ENCODE measurements at regions not wholly inside any gene's neighbourhood (a gene's known extent, or its start where the extent isn't known, plus 50 kb on each side); places are given as distances from the start of the nearest gene placed in this dataset.
"Not testable (repeated sequence)": the region's sequence is repeated elsewhere in the genome, so short reads cannot be mapped to it uniquely, and the experiment has no call there.

- DNase-seq, result no peak
These were observed 139.1 kb upstream of the TPM1 start for GRCh38 chr15:62903437-62903836.

DNA sequence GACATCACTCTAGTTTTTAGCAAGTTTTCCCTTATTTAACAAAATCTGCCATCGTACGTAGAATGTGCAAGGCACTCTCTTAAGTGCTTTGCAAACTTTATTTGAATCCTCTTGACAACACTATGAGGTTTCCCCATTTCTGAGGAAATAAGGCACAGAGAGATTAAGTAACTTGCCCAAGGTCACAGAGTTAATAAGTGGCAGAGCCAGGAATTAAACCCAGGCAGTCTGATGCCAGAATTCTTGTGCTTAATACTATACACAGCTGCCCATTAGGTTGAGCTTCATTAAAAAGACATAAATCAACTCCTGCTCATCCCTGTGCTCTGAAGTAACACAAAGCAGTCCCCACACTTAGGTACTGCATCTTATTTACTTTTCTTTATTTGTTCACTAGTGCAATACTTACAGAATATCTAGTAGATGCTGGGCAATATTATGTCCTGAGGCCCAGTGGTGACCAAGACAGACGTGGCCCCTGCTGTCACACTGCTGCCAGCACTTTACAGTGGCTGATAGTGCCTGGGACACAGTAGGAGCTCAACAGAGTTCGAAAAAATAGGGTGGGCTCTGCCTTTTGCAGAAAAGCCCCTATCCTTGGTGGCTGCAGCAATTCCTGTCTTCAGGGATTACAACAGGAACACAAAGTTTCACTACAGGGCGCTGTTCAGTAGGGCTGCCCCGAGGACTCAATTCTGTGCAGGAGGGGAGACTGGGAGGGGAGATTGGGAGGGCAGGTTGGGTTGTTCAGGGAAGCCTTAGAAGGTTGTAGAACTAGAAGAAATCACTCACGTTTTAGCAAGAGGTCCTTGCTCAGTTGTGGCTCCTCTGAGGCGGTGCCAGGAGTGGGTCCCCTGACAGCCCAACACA is 138.3 kb upstream of the TPM1 start:
- DNase-seq, result no peak

- no peak for DNase-seq
These were observed 135.9 kb upstream of the TPM1 start for GRCh38 chr15:62906627-62907026.

- DNase-seq, result no peak
These were observed 135.3 kb upstream of the TPM1 start for GRCh38 chr15:62907275-62907674.

DNA sequence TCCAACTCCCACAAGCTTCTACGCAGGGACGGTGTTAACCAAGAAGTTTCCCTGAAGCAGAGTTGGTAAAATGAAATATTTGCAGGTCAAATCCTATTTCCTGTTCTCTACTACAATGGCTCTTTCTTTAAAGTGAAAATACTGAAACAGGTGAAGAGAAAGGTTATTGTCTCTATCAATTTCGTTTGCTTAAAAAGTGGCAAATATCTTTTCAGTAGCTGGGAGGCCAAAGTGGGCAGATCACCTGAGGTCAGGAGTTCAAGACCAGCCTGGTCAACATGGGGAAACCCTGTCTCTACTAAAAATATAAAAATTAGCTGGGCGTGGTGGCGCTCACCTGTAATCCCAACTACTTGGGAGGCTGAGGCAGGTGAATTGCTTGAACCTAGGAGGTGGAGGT is 134.2 kb upstream of the TPM1 start:
- not testable (repeated sequence) for DNase-seq

DNA sequence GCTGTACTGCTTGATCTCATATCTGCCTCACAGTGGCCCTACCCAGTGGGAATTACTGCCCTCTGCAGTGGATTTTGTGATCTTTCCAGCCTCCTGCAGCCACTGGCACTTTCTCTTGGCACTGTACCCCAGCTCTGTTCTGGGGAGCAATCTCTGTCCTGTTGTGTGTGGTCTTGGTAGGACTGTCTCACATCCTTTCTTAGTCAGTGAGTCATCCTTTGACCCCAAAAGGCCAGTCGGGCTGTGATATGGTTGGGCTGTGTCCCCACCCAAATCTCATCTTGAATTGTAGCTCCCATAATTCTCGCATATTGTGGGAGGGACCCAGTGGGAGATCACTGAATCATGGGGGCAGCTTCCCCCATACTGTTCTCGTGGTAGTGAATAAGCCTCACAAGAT is 133.3 kb upstream of the TPM1 start:
- no peak for DNase-seq

DNA sequence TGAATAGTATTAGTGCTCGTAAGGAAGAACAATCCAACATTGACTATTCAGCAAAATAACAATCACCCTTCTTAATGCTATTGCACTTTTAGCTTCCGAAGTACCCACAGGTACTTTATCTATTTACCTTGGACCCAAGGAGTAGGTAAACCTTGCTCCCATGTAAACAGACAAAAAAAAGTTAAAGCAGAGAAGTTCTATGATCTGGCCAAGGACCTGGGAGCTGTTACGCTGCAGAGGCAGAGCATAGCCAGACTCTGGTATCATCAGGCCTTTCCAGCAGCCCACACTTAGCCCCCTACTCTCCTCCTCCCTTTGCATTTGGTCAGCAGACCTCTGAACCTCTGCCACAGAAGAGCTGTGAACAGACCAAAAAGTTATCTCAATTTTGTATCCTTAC is 130.3 kb upstream of the TPM1 start:
- DNase-seq, result no peak

DNA sequence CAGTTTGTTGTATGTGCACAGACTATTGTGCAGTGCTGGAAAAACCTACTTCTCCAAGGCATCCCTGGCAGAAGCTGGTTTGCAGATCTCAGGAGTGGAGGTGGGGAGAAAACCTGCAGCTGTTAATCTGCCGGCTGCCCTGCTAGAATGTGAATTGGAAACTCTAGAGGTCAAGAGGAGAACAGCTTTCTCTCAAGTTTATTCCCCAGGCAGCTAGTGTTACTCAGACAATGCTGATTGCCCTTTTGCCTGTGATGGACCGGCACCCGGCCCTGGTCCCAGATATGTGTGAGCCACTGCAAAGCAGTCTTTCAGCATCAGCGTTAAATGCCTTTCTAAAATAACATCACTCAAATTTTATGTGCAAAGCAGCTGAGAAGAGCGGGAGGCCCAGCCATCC is 129.7 kb upstream of the TPM1 start:
- DNase-seq, result no peak

- DNase-seq, result no peak
These were observed 129.3 kb upstream of the TPM1 start for GRCh38 chr15:62913246-62913645.

GRCh38 chr15:62914461-62915079 is 128.0 kb upstream of the TPM1 start:
- no peak for DNase-seq

GRCh38 chr15:62920682-62921502 is 121.7 kb upstream of the TPM1 start:
- DNase-seq, result no peak

GRCh38 chr15:62922514-62922913 is 120.0 kb upstream of the TPM1 start:
- DNase-seq, result no peak

DNA sequence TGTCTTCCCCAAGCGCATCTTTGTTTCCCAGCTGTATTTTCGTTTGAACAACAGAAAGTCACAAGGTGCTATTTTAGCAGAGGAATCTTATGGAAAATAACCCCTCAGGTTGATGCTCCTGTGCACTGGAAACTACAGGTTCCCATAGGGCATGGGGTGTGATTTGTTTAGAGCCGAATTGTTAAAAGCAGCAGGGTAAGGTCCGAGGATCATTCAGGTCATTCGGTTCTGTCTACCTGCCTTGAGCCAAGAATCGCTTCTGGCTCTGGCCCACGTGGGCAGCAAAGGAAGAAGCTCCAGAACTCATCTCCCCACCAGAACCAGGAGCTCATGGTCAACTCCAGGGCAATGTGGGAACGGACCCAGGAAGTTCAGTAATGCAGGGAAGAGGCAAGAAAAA is 116.7 kb upstream of the TPM1 start:
- no peak for DNase-seq

DNA sequence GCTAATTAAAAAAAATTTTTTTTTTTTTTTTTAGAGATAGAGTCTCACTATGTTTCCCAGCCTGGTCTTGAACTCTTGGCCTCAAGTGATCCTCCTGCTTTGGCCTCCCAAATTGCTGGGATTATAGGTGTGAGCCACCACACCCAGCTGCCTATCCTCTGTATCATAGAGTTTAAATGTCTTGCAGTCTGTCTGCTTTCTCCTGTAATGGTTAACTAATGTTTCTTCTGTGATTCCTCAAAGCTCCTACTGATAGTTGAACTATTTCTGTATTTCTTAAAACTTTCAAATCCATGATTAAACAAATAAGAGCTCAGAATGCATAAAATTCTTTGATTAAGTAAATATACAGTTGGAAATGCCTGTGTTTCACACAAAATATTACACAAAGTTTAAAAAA is 115.4 kb upstream of the TPM1 start:
- no peak for DNase-seq

DNA sequence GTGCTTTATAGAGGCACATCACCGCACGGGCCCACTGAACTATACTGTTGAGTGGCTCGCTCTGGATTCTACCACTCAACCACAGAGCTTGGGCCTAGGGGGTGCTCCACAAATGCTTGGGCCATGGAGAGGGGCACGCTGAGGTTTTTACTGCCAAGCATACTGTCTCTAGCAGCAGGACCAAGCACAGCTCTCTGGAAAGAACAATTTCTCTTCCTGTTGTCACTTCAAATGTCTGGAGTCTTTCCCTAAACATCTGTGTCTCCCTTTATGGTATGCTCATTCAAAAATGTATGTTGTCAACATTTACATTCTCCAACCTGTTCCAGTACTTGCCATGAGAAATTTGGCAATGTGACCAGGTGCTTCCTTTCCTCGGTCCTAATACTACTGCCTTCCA is 114.7 kb upstream of the TPM1 start:
- no peak for DNase-seq

DNA sequence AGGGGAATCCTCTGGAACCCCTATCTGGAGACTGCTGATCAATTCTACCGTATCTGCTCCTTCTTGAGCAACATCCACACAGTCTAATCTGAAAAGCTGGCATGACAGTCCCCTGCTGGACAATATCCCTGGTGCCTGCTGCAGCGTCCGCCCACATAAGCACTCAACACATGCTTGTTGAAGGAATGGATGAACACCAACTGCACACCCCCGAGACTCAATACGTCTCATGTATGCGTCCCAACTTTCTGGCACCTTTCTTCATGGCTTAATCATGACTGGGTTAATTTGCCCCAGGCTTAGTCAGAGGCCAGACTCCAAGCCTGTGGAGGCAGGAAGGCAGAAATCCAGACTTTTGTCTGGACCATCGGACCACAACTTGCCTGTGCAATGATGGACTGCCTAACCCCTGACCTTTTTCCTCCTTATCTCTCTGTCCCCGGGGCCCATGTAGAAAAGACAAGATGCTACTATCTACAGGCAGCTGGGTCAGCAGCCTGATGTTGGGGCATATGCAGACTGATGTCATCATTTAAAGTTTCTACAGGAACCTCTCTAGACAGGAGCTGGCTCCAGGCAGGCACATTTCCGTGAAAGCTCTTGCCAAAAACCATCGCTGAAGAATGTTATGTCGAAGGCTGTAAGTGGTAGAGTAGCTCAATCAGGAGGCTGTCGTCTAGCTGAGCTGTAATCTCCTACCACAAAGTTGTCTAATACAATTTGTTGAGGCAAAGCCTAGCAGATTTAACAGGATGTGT is 114.1 kb upstream of the TPM1 start:
- no peak for DNase-seq

- no peak for DNase-seq
These were observed 113.6 kb upstream of the TPM1 start for GRCh38 chr15:62929000-62929357.

DNA sequence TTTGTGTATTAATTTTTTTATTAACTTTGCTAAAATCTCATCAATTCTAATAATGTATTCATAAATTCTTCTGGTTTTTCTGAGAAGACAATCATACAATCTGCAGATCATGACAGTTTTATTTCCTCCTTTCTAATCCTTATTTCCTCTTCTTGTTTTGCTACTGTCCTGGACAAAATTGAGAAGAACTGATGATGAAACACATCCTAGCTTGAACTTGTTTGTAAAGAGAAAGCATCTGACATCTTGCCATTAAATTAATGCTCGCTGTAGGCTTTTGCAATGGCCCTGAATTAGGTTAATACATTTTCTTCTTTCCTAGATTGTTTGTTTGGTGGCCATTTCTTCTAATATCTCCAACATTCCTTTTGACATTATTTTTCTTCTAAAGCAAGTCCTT is 110.9 kb upstream of the TPM1 start:
- DNase-seq, result no peak

DNA sequence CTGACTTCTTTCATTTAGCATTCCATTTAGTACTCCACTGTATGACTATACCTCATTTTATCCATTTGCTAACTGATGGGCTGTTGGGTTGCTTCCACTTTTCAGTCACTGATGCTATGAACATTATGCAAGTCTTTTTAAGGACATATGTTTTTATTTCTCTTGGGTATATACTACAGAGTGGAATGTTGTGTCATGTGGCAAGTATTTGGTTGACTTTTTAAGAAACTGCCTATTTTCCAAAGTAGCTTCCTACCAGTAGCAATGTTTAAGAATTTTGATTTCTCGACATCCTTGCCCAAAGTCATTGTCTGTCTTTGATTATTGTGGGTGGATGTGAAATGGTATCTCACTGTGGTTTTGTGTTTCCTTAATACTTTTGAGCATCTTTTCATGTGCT is 110.1 kb upstream of the TPM1 start:
- DNase-seq, result no peak

DNA sequence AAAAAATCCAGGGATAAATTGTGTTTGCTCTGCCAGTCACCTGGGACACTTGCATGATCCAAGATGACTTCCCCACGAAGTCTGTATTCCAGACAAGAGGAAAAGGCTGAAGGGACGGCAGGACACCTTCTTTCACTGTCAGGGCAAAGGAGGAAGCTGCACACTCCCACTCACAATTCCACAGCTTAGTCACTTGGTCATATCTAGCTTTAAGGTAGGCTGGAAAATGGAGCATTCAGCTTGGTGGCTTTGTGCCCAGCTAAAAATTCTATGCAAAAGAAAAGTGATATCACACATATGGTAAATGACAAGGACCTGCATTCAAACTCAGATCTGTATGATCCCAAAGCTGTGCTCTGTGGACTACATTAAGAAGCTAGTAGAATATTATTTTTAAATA is 109.2 kb upstream of the TPM1 start:
- no peak for DNase-seq

DNA sequence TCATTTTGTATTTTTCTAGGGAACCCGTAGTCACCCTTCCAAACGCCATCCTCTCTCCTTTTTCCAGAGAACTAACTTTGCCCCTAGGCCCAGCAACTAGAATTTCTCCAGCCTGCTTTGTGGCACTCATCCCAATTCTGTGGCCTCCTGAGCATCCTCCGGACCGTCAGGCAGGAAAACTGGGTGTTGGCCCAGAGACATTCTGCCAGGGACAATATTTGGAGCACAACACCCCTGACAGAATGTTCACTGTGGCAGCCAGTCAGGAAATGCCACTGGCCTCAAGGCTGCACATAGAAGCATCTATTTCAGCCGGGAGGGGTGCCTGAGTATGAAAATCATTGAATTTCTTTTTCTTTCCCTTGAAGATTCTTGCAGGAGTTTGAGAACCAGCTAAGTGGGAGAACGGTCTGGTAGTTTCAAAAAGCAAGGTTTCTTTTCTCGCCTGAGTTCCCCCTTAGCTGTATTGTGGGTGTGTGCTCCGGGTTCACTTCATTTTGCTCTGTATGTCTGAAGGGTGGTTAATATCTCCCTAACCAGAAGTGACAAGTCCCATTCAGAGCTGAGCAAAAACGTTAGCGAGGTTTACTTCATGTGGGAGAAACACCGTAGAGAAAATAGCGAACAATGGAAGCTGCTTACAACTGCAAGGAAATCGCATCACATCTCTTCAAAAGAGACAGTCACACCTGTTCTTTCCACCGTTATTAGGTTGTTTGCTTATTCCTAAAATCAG is 108.1 kb upstream of the TPM1 start:
- DNase-seq, result no peak

- no peak for DNase-seq
These were observed 107.1 kb upstream of the TPM1 start for GRCh38 chr15:62935300-62936081.
